Pancreas (tissue), 10 donors: ENCODE measurements at regions not wholly inside any gene's neighbourhood (a gene's known extent, or its start where the extent isn't known, plus 50 kb on each side); places are given as distances from the start of the nearest gene placed in this dataset.

Experiments used
- ATAC-seq, 4 donors: fragments of 200-7000 bp; cut with Tn5 transposase; one replicate each; pipeline versions ENCODE4 v1.8.0 to v1.9.1; 2020; ENCODE audit warnings: mild to moderate bottlenecking in 4 of 4, moderate library complexity in 4 of 4
- DNase-seq, 6 donors: peaks; one replicate each; pipeline ENCODE4 v3.0.0-alpha.2; 2020
- FAIRE-seq: peaks from 2 replicates; lab custom pipeline; 2012; peaks lifted over from hg19 to GRCh38; lab: Jason Lieb, UNC
- H3K27ac ChIP-seq, 4 donors: fragments of 200-600 bp; sonication (generic); 1 replicate in 3 of 4; 2 replicates in 1 of 4; pipeline versions ENCODE4 v1.5.0 to v1.8.0; 2020
- H3K27me3 ChIP-seq, 4 donors: fragments of 200-600 bp; one replicate each; pipeline ENCODE4 v1.8.0; 2021
- H3K36me3 ChIP-seq, 3 donors: fragments of 200-600 bp; sonication (generic) in 1 of 3; one replicate each; pipeline versions ENCODE4 v1.5.0 to v1.8.0; 2020 to 2021
- H3K4me1 ChIP-seq, 3 donors: fragments of 200-600 bp; one replicate each; pipeline ENCODE4 v1.8.0; 2021
- H3K4me3 ChIP-seq, 4 donors: fragments of 200-600 bp; sonication (generic) in 2 of 4; one replicate each; pipeline versions ENCODE4 v1.5.0 to v1.8.0; 2020 to 2021
- H3K9me3 ChIP-seq, 4 donors: fragments of 200-600 bp; one replicate each; pipeline ENCODE4 v1.8.0; 2021
- CTCF ChIP-seq, 4 donors: fragments of 200-600 bp; sonication (generic) in 3 of 4; IDR thresholded peaks; one replicate each; pipeline versions ENCODE4 v1.5.0 to v1.8.0; 2021; ENCODE audit warnings: antibody characterized with exemption in 4 of 4
- WGBS, 2 donors: extraction: QIAGEN DNeasy Blood & Tissue Kit; methylation state at CpG; one replicate each; pipeline ENCODE4 v1.1.7; 2013; 5-methylcytosine and 5-hydroxymethylcytosine counted together
- intact Hi-C, 3 donors: fragments of 100-400 bp; cut with DNase I; formaldehyde crosslinking; loops; one replicate each; pipeline versions ENCODE4 v1.11.1 to v1.14.2; 2022
- donor health status: healthy with polysubstance abuse.
- donor health status: DM: no; HTN: no; CAD: no; lungs with moderate emphysema.
- donor health status: DM: no; HTN: no; CAD: no.
- donor health status: control.
- donor health status: control.
- donor health status: Bipolar disorder and iron deficiency.
- donor health status: DM: yes; HTN: yes; CAD: no.
- donor health status: DM: no; HTN: no; CAD: no.
- donor health status: DM: no; HTN: no; CAD: no.
- donor health status: DM: yes; HTN: yes; CAD: no.

DNA sequence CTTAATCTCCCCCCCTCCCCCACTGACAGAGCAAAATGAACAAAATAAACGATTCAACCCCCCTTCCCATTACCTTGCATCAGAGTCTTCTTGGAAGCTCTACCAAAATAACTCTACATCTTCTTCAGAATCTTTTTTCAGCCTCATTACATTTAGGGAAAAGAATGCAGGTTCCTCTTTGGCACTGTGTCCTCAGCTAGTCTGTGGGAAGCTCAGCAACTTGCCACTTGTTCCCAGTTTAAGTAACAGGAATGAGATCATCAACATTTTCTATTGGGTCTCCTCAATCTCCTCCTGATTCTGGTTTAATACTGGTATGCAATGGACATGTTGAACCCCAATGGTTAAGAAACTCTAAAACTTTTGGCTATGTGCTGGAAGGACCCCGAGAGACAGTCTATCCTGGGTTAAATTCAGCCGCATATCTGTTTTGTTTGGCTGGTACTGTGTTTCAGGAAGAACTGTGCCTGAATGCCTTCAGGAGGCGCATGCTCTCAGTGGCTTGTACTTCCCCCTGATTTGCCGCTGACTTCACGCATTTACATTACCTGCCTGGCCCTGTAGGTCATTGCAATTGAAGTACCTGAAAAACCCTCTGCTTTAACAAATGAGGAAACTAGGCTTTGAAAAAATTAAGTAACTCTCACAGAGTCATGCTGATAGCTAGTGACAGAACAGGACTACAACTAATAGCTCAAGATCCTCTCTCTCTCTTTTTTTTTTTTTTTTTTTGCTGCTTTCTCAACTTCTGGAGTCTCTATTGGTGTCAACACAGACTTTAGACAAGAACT, 78.1 kb upstream of the HMHB1 start:
- Histone ChIP-seq H3K4me1 (no peaks in the 10 kb centered on the region), H3K9me3 (no peaks in the 10 kb centered on the region), H3K27me3 (no peaks in the 10 kb centered on the region), H3K36me3 (no peaks in the 10 kb centered on the region), H3K27ac (no peak overlapping the region), H3K4me3 (no peak overlapping the region)
- ATAC-seq (no peak), DNase-seq (no peak), FAIRE-seq (no peak)
- 82 to 83% methylated on average over 6 of the region's 6 CpGs for WGBS, 2 donors
- intact Hi-C loops = no loop called here
- TF ChIP-seq CTCF (IDR thresholded peaks at IDR 0.05) = no peak

DNA sequence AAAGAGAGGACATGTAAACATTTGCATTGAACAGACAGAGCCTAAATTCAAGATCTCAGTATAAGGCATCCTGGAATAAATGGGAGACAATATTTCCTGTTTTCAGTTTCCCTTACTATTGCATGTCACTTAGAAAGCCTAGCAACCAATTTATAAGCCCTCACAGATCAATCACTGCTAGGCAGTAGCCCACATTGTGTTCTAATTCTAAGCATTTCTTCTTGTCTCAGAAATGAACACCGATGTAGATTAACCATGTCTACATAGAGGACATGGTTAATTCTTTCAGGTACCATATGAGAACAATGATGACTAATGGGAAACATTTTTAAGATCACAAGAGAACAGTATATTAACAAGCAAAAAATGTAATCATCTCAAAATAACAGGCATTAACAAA, 79.6 kb upstream of the HMHB1 start:
- TF ChIP-seq CTCF (IDR thresholded peaks at IDR 0.05) = no peak
- WGBS, 2 donors = 90 to 94% methylated on average over 1 of the region's 1 CpG
- Histone ChIP-seq H3K27me3 (no peaks in the 10 kb centered on the region), H3K9me3 (no peaks in the 10 kb centered on the region), H3K4me3 (no peak overlapping the region), H3K36me3 (no peaks in the 10 kb centered on the region), H3K4me1 (no peaks in the 10 kb centered on the region), H3K27ac (no peak overlapping the region)
- intact Hi-C loops = no loop called here
- DNase-seq (no peak), ATAC-seq (no peak), FAIRE-seq (no peak)

GRCh38 chr5:143730112-143730801, 81.7 kb upstream of the HMHB1 start:
- intact Hi-C loops = no loop called here
- H3K27me3 ChIP-seq = no peaks in the 10 kb centered on the region
- H3K36me3 ChIP-seq = no peaks in the 10 kb centered on the region
- H3K4me3 ChIP-seq = no peak overlapping the region
- H3K9me3 ChIP-seq = no peaks in the 10 kb centered on the region
- no peak for TF ChIP-seq CTCF (IDR thresholded peaks at IDR 0.05)
- FAIRE-seq = no peak
- no peak for DNase-seq
- WGBS, 2 donors = 76 to 82% methylated on average over 3 of the region's 3 CpGs
- no peak overlapping the region for H3K27ac ChIP-seq
- ATAC-seq = no peak
- H3K4me1 ChIP-seq = no peaks in the 10 kb centered on the region

DNA sequence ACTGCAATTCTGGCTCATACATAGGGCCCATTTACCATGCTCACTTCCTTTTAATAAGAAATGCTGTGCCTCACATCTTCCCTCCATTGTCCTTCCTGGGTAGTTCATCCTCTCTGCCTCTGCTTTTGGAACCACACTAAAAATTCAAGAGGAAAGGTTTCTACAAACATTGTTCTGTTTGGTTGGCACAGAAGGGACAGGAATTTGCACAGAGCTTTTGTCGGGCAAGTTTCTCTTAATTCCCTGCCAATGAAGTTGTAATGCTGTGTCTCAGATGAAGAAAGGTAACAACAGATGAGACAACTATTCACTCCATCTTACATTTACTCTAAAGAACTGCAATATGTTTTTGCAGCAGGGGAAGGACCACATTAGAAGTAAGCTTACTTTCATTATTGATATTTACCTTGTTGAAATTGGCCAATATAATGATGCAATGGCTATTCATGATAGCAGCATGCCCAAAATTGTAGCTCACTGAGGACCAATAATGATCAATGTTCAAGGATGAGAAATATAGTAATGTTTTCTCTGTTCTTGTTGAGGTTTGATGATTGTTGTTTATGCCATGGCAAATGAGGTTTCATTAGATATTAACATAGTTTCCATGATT, 82.5 kb upstream of the HMHB1 start:
- Histone ChIP-seq H3K36me3 (no peaks in the 10 kb centered on the region), H3K27ac (no peak overlapping the region), H3K9me3 (no peaks in the 10 kb centered on the region), H3K4me3 (no peak overlapping the region), H3K27me3 (no peaks in the 10 kb centered on the region), H3K4me1 (no peaks in the 10 kb centered on the region)
- WGBS, 2 donors = 78 to 89% methylated on average over 1 of the region's 1 CpG
- FAIRE-seq (no peak), DNase-seq (no peak), ATAC-seq (no peak)
- TF ChIP-seq CTCF (IDR thresholded peaks at IDR 0.05) = no peak
- intact Hi-C loops = no loop called here
